ENCODE measurements at regions not wholly inside any gene's neighbourhood (a gene's known extent, or its start where the extent isn't known, plus 50 kb on each side); places are given as distances from the start of the nearest gene placed in this dataset.

GRCh38 chr13:73781384-73781783 lies 352.8 kb downstream of the KLF12 start:
- no peak for TF ChIP-seq CTCF (IDR thresholded peaks at IDR 0.05; ENCODE audit: insufficient read depth, low read length, poor library complexity, severe bottlenecking)
- DNase-seq (ENCODE audit: low read depth): no peak
- no peak overlapping the region for H3K4me3 ChIP-seq (ENCODE audit: low read depth, low read length)
- no peaks in the 10 kb centered on the region for H3K36me3 ChIP-seq (ENCODE audit: control insufficient read depth, insufficient read depth, low read length)
- H3K27me3 ChIP-seq (ENCODE audit: control insufficient read depth, insufficient read depth, low read length): no peaks in the 10 kb centered on the region

- Histone ChIP-seq H3K4me3 (ENCODE audit: low read depth, low read length) (no peak overlapping the region), H3K27me3 (ENCODE audit: control insufficient read depth, insufficient read depth, low read length) (no peaks in the 10 kb centered on the region), H3K36me3 (ENCODE audit: control insufficient read depth, insufficient read depth, low read length) (no peaks in the 10 kb centered on the region)
- TF ChIP-seq CTCF (IDR thresholded peaks at IDR 0.05; ENCODE audit: insufficient read depth, low read length, poor library complexity, severe bottlenecking): no peak
- DNase-seq (ENCODE audit: low read depth): no peak
Measured at GRCh38 chr13:73779881-73780280, 354.3 kb downstream of the KLF12 start.

- Histone ChIP-seq H3K4me3 (ENCODE audit: low read depth, low read length) (no peak overlapping the region), H3K36me3 (ENCODE audit: control insufficient read depth, insufficient read depth, low read length) (no peaks in the 10 kb centered on the region), H3K27me3 (ENCODE audit: control insufficient read depth, insufficient read depth, low read length) (no peaks in the 10 kb centered on the region)
- no peak for DNase-seq (ENCODE audit: low read depth)
- TF ChIP-seq CTCF (IDR thresholded peaks at IDR 0.05; ENCODE audit: insufficient read depth, low read length, poor library complexity, severe bottlenecking): no peak
Measured at GRCh38 chr13:73778242-73778864, 355.9 kb downstream of the KLF12 start.

- DNase-seq (ENCODE audit: low read depth): no peak
- no peak for TF ChIP-seq CTCF (IDR thresholded peaks at IDR 0.05; ENCODE audit: insufficient read depth, low read length, poor library complexity, severe bottlenecking)
- Histone ChIP-seq H3K4me3 (ENCODE audit: low read depth, low read length) (no peak overlapping the region), H3K36me3 (ENCODE audit: control insufficient read depth, insufficient read depth, low read length) (no peaks in the 10 kb centered on the region), H3K27me3 (ENCODE audit: control insufficient read depth, insufficient read depth, low read length) (no peaks in the 10 kb centered on the region)
Measured at GRCh38 chr13:73777134-73777533, 357.1 kb downstream of the KLF12 start.

- no peak for DNase-seq (ENCODE audit: low read depth)
- TF ChIP-seq CTCF (IDR thresholded peaks at IDR 0.05; ENCODE audit: insufficient read depth, low read length, poor library complexity, severe bottlenecking): no peak
- H3K27me3 ChIP-seq (ENCODE audit: control insufficient read depth, insufficient read depth, low read length): no peaks in the 10 kb centered on the region
- no peak overlapping the region for H3K4me3 ChIP-seq (ENCODE audit: low read depth, low read length)
- H3K36me3 ChIP-seq (ENCODE audit: control insufficient read depth, insufficient read depth, low read length): no peaks in the 10 kb centered on the region
Measured at GRCh38 chr13:73776151-73776785, 357.9 kb downstream of the KLF12 start.

- no peak for DNase-seq (ENCODE audit: low read depth)
Measured at GRCh38 chr13:73773168-73773549, 361.0 kb downstream of the KLF12 start.

More at GRCh38 chr13:73773168-73773549, 361.0 kb downstream of the KLF12 start:
- no peaks in the 10 kb centered on the region for H3K36me3 ChIP-seq (ENCODE audit: control insufficient read depth, insufficient read depth, low read length)
- no peaks in the 10 kb centered on the region for H3K27me3 ChIP-seq (ENCODE audit: control insufficient read depth, insufficient read depth, low read length)
- no peak overlapping the region for H3K4me3 ChIP-seq (ENCODE audit: low read depth, low read length)
- TF ChIP-seq CTCF (IDR thresholded peaks at IDR 0.05; ENCODE audit: insufficient read depth, low read length, poor library complexity, severe bottlenecking): no peak

All from kidney epithelial cell (primary cell).